ENCODE measurements at regions not wholly inside any gene's neighbourhood (a gene's known extent, or its start where the extent isn't known, plus 50 kb on each side); places are given as distances from the start of the nearest gene placed in this dataset.

- Mint-ChIP-seq H3K36me3 (ENCODE audit: insufficient read depth in 2 of 2) (no peaks in the 10 kb centered on the region), H3K27ac (no peak overlapping the region), H3K27me3 (ENCODE audit: low read depth) (no peaks in the 10 kb centered on the region), H3K9me3 (peaks cover 2 to 6% of the 10 kb centered on the region in 2 donors), H3K4me1 (ENCODE audit: low read depth) (no peaks in the 10 kb centered on the region), H3K4me3 (no peak overlapping the region)
- DNase-seq (no peak), ATAC-seq (replicated peaks in 1 of 2) (no peak)
These were observed 115.4 kb upstream of the ROPN1 start for GRCh38 chr3:124107104-124107890.

- H3K4me1 Mint-ChIP-seq (ENCODE audit: low read depth) = no peaks in the 10 kb centered on the region
- H3K4me3 Mint-ChIP-seq = no peak overlapping the region
- no peaks in the 10 kb centered on the region for H3K36me3 Mint-ChIP-seq (ENCODE audit: insufficient read depth in 2 of 2)
- ATAC-seq (replicated peaks in 1 of 2) (no peak), DNase-seq (no peak)
- no peaks in the 10 kb centered on the region for H3K27me3 Mint-ChIP-seq (ENCODE audit: low read depth)
- H3K9me3 Mint-ChIP-seq = peaks cover 2 to 6% of the 10 kb centered on the region in 2 donors
- no peak overlapping the region for H3K27ac Mint-ChIP-seq
These were observed 116.5 kb upstream of the ROPN1 start for GRCh38 chr3:124108446-124108845.

GRCh38 chr3:124113485-124113884 lies 121.6 kb upstream of the ROPN1 start:
- no peaks in the 10 kb centered on the region for H3K4me1 Mint-ChIP-seq (ENCODE audit: low read depth)
- H3K27ac Mint-ChIP-seq = no peak overlapping the region
- no peaks in the 10 kb centered on the region for H3K27me3 Mint-ChIP-seq (ENCODE audit: low read depth)
- no peak overlapping the region for H3K4me3 Mint-ChIP-seq
- H3K36me3 Mint-ChIP-seq (ENCODE audit: insufficient read depth in 2 of 2) = no peaks in the 10 kb centered on the region
- H3K9me3 Mint-ChIP-seq = peaks cover 2 to 6% of the 10 kb centered on the region in 2 donors
- no peak for ATAC-seq (replicated peaks in 1 of 2)
- no peak for DNase-seq

GRCh38 chr3:124115279-124115678 lies 123.4 kb upstream of the ROPN1 start:
- Mint-ChIP-seq H3K27me3 (ENCODE audit: low read depth) (no peaks in the 10 kb centered on the region), H3K36me3 (ENCODE audit: insufficient read depth in 2 of 2) (no peaks in the 10 kb centered on the region), H3K27ac (no peak overlapping the region), H3K9me3 (peaks cover 2 to 6% of the 10 kb centered on the region in 2 donors), H3K4me3 (no peak overlapping the region), H3K4me1 (ENCODE audit: low read depth) (no peaks in the 10 kb centered on the region)
- ATAC-seq (replicated peaks in 1 of 2) = no peak
- no peak for DNase-seq

GRCh38 chr3:124115956-124116355 lies 124.0 kb upstream of the ROPN1 start:
- no peaks in the 10 kb centered on the region for H3K36me3 Mint-ChIP-seq (ENCODE audit: insufficient read depth in 2 of 2)
- no peak overlapping the region for H3K4me3 Mint-ChIP-seq
- no peak overlapping the region for H3K27ac Mint-ChIP-seq
- no peaks in the 10 kb centered on the region for H3K27me3 Mint-ChIP-seq (ENCODE audit: low read depth)
- ATAC-seq (replicated peaks in 1 of 2) (no peak), DNase-seq (no peak)
- H3K4me1 Mint-ChIP-seq (ENCODE audit: low read depth) = no peaks in the 10 kb centered on the region
- peaks cover 0 to 4% of the 10 kb centered on the region in 2 donors for H3K9me3 Mint-ChIP-seq

GRCh38 chr3:124116906-124117305 lies 125.0 kb upstream of the ROPN1 start:
- H3K27ac Mint-ChIP-seq = no peak overlapping the region

GRCh38 chr3:124117486-124117885 lies 125.6 kb upstream of the ROPN1 start:
- H3K27ac Mint-ChIP-seq = no peak overlapping the region
- no peak for ATAC-seq (replicated peaks in 1 of 2)

More at GRCh38 chr3:124116906-124117305, 125.0 kb upstream of the ROPN1 start:
- no peaks in the 10 kb centered on the region for H3K4me1 Mint-ChIP-seq (ENCODE audit: low read depth)
- ATAC-seq (replicated peaks in 1 of 2) (no peak), DNase-seq (no peak)
- no peak overlapping the region for H3K4me3 Mint-ChIP-seq
- no peaks in the 10 kb centered on the region for H3K9me3 Mint-ChIP-seq
- no peaks in the 10 kb centered on the region for H3K27me3 Mint-ChIP-seq (ENCODE audit: low read depth)
- no peaks in the 10 kb centered on the region for H3K36me3 Mint-ChIP-seq (ENCODE audit: insufficient read depth in 2 of 2)

GRCh38 chr3:124118397-124118796 lies 126.5 kb upstream of the ROPN1 start:
- Mint-ChIP-seq H3K9me3 (no peaks in the 10 kb centered on the region), H3K36me3 (ENCODE audit: insufficient read depth in 2 of 2) (no peaks in the 10 kb centered on the region), H3K27ac (no peak overlapping the region), H3K4me3 (no peak overlapping the region), H3K4me1 (ENCODE audit: low read depth) (no peaks in the 10 kb centered on the region), H3K27me3 (ENCODE audit: low read depth) (no peaks in the 10 kb centered on the region)
- DNase-seq (no peak), ATAC-seq (replicated peaks in 1 of 2) (no peak)

More at GRCh38 chr3:124117486-124117885, 125.6 kb upstream of the ROPN1 start:
- H3K27me3 Mint-ChIP-seq (ENCODE audit: low read depth) = no peaks in the 10 kb centered on the region
- H3K9me3 Mint-ChIP-seq = no peaks in the 10 kb centered on the region
- no peak overlapping the region for H3K4me3 Mint-ChIP-seq
- no peak for DNase-seq
- H3K4me1 Mint-ChIP-seq (ENCODE audit: low read depth) = no peaks in the 10 kb centered on the region
- H3K36me3 Mint-ChIP-seq (ENCODE audit: insufficient read depth in 2 of 2) = no peaks in the 10 kb centered on the region

- DNase-seq (no peak), ATAC-seq (replicated peaks in 1 of 2) (no peak)
- no peak overlapping the region for H3K4me3 Mint-ChIP-seq
- H3K27ac Mint-ChIP-seq = no peak overlapping the region
- no peaks in the 10 kb centered on the region for H3K36me3 Mint-ChIP-seq (ENCODE audit: insufficient read depth in 2 of 2)
- H3K9me3 Mint-ChIP-seq = peaks cover 0 to 2% of the 10 kb centered on the region in 2 donors
- no peaks in the 10 kb centered on the region for H3K27me3 Mint-ChIP-seq (ENCODE audit: low read depth)
- no peaks in the 10 kb centered on the region for H3K4me1 Mint-ChIP-seq (ENCODE audit: low read depth)
These were observed 127.3 kb upstream of the ROPN1 start for GRCh38 chr3:124119056-124119716.

GRCh38 chr3:124121379-124122312 lies 129.7 kb upstream of the ROPN1 start:
- ATAC-seq (replicated peaks in 1 of 2) (no peak), DNase-seq (no peak)
- H3K9me3 Mint-ChIP-seq = peaks cover 0 to 2% of the 10 kb centered on the region in 2 donors
- H3K27ac Mint-ChIP-seq = no peak overlapping the region
- H3K4me3 Mint-ChIP-seq = no peak overlapping the region
- no peaks in the 10 kb centered on the region for H3K4me1 Mint-ChIP-seq (ENCODE audit: low read depth)
- H3K36me3 Mint-ChIP-seq (ENCODE audit: insufficient read depth in 2 of 2) = no peaks in the 10 kb centered on the region
- no peaks in the 10 kb centered on the region for H3K27me3 Mint-ChIP-seq (ENCODE audit: low read depth)

- Mint-ChIP-seq H3K4me3 (no peak overlapping the region), H3K27ac (no peak overlapping the region), H3K4me1 (ENCODE audit: low read depth) (no peaks in the 10 kb centered on the region), H3K9me3 (peaks cover 0 to 2% of the 10 kb centered on the region in 2 donors), H3K36me3 (ENCODE audit: insufficient read depth in 2 of 2) (no peaks in the 10 kb centered on the region), H3K27me3 (ENCODE audit: low read depth) (peaks cover 12% of the 10 kb centered on the region)
- DNase-seq (no peak), ATAC-seq (replicated peaks in 1 of 2) (no peak)
These were observed 133.4 kb upstream of the ROPN1 start for GRCh38 chr3:124125315-124125714.

GRCh38 chr3:124126436-124127023 lies 134.6 kb upstream of the ROPN1 start:
- no peaks in the 10 kb centered on the region for H3K4me1 Mint-ChIP-seq (ENCODE audit: low read depth)
- H3K27me3 Mint-ChIP-seq (ENCODE audit: low read depth) = peaks cover 12% of the 10 kb centered on the region
- H3K9me3 Mint-ChIP-seq = peaks cover 0 to 2% of the 10 kb centered on the region in 2 donors
- no peak overlapping the region for H3K4me3 Mint-ChIP-seq
- no peak overlapping the region for H3K27ac Mint-ChIP-seq
- no peak for DNase-seq
- ATAC-seq (replicated peaks in 1 of 2) = no peak
- H3K36me3 Mint-ChIP-seq (ENCODE audit: insufficient read depth in 2 of 2) = no peaks in the 10 kb centered on the region

Measured in activated T-cell treated with anti-CD3 and anti-CD28 coated beads, Interleukin-2, amount 50 U/mL, for 72 hours (primary cell).